Motor neuron (in vitro differentiated cells): ENCODE measurements at regions not wholly inside any gene's neighbourhood (a gene's known extent, or its start where the extent isn't known, plus 50 kb on each side); places are given as distances from the start of the nearest gene placed in this dataset.

Experiments used
- ATAC-seq, 8 experiments: fragments of 200-7000 bp; cut with Tn5 transposase; replicated peaks in 6 of 8; 2 replicates each; pipeline ENCODE4 v1.8.0; 2021; ENCODE audit warnings: mild to moderate bottlenecking in 8 of 8, moderate library complexity in 8 of 8
- H3K27ac ChIP-seq, 2 donors: fragments of 250-450 bp; sonication (Bioruptor Pico); 2 replicates each; pipeline ENCODE4 v1.9.0; 2021; ENCODE audit warnings: antibody characterized with exemption in 2 of 2, mild to moderate bottlenecking in 2 of 2, moderate library complexity in 1 of 2
- H3K4me1 ChIP-seq, 2 donors: fragments of 250-450 bp; sonication (Bioruptor Pico); replicated peaks in 1 of 2; 2 replicates each; pipeline ENCODE4 v1.6.1; 2021; ENCODE audit warnings: antibody characterized with exemption in 2 of 2, mild to moderate bottlenecking in 2 of 2, moderate library complexity in 1 of 2
- H3K4me3 ChIP-seq, 5 donors: fragments of 250-450 bp; sonication (Bioruptor Pico); 2 replicates each; pipeline ENCODE4 v1.9.0; 2021; ENCODE audit warnings: antibody characterized with exemption in 5 of 5, mild to moderate bottlenecking in 5 of 5, moderate library complexity in 4 of 5
- WGBS, 10 experiments: fragments of 450-650 bp; shearing (Covaris generic); methylation state at CpG; one replicate each; pipeline ENCODE4 v1.0.0; 2022; 5-methylcytosine and 5-hydroxymethylcytosine counted together
- in situ Hi-C, 9 experiments: fragments of 400-800 bp; cut with MboI; loops; one replicate each; pipeline ENCODE4 v1.15.0; 2021; ENCODE audit warnings: low sequenced_read_pairs in 9 of 9, low pct_unique_long_range_greater_than_20kb in 2 of 9; ENCODE audit not compliant: unreplicated experiment in 9 of 9

- in situ Hi-C loops, result no loop called here
- H3K27ac ChIP-seq, result no peak overlapping the region
- no peak for ATAC-seq
- H3K4me1 ChIP-seq, result no peaks in the 10 kb centered on the region
- H3K4me3 ChIP-seq, result no peak overlapping the region
Observed at GRCh38 chr9:73855206-73855605, 641.9 kb upstream of the RORB start.

GRCh38 chr9:73863924-73864323 lies 633.2 kb upstream of the RORB start:
- Histone ChIP-seq H3K27ac (no peak overlapping the region), H3K4me1 (peaks cover 0 to 3% of the 10 kb centered on the region in 2 donors), H3K4me3 (no peak overlapping the region)
- ATAC-seq, result no peak
- in situ Hi-C loops, result no loop called here

DNA sequence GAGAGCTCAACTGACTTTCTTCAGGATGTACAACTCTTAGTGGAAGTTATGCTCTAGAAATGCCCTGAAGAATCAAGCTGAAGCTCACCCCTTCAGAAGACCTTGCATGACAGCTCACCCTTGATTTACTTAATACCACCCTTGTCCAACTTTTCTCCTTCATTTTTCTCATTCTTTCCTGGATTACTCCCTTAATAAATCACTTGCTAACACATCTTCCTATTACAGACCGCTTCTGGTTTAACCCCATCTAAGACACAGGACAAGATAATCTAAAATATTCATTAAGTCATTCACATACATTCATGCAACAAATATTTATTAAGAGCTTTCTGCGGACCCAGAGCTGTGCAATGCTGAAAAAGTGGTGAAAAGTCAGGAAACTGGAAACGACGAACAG lies 630.7 kb upstream of the RORB start:
- in situ Hi-C loops, result no loop called here
- no peak for ATAC-seq
- WGBS, 10 experiments, result 17 to 100% (median 89%) methylated on average over 3 to 4 of the region's 4 CpGs
- no peak overlapping the region for H3K4me3 ChIP-seq
- no peak overlapping the region for H3K27ac ChIP-seq
- H3K4me1 ChIP-seq, result peaks cover 0 to 8% of the 10 kb centered on the region in 2 donors

DNA sequence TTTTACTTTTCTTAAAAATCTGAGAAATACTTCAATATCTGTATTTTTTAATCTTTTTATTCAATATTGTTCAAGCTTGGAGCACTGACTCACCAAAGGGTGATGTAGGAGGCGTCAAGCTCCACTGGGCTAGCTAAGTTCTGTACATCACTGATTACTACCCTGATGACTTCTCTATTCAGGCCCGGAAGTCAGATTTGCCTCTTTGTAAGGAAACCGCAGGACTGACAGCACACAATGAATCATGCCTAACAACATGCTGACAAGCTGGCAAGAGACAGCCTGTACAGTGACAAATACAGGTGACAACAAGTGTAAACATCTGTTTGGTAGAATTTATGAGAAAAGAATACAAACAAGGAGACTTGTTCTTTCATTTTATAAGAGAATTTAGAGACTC lies 627.9 kb upstream of the RORB start:
- no peak overlapping the region for H3K4me3 ChIP-seq
- in situ Hi-C loops, result no loop called here
- 0 to 60% (median 18%) methylated on average over 1 to 3 of the region's 3 CpGs; no CpG with 5 or more reads in 2 of the 10 experiments for WGBS, 10 experiments
- H3K27ac ChIP-seq, result no peak overlapping the region
- peak in 7 of 8 experiments; percentile 52 to 90 (median 85) for ATAC-seq
- H3K4me1 ChIP-seq, result peaks cover 0 to 23% of the 10 kb centered on the region in 2 donors

- Histone ChIP-seq H3K4me1 (peaks cover 0 to 23% of the 10 kb centered on the region in 2 donors), H3K27ac (no peak overlapping the region), H3K4me3 (no peak overlapping the region)
- ATAC-seq, result peak in 1 of 8 experiments; percentile 26
- WGBS, 10 experiments, result 61 to 100% (median 93%) methylated on average over 1 to 4 of the region's 4 CpGs; no CpG with 5 or more reads in 5 of the 10 experiments
- in situ Hi-C loops, result no loop called here
Observed at GRCh38 chr9:73871636-73872035, 625.5 kb upstream of the RORB start.

DNA sequence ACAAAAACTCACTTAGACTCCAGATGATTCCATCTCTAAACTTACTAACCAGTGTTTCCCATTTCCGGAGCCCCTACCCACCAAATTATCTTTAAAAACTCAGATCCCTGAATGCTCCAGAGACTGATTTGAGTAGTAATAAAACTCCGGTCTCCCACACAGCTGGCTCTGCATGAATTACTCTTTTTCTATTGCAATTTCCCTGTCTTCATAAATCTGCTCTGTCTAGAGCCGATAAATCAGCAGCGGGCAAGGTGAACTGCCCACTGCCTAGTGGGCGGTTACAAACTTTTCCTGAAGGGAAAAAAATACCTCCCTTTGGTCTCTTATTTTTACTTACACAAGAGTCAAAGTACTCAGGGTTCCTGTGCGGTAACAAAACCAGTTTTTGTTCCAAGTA lies 624.4 kb upstream of the RORB start:
- Histone ChIP-seq H3K4me1 (peaks cover 0 to 23% of the 10 kb centered on the region in 2 donors), H3K27ac (no peak overlapping the region), H3K4me3 (no peak overlapping the region)
- WGBS, 10 experiments, result 0 to 100% (median 64%) methylated on average over 1 to 6 of the region's 6 CpGs
- in situ Hi-C loops, result no loop called here
- ATAC-seq, result peak in 4 of 8 experiments; percentile 48 to 75 (median 70)

GRCh38 chr9:73880101-73880500 lies 617.0 kb upstream of the RORB start:
- in situ Hi-C loops, result no loop called here
- Histone ChIP-seq H3K4me1 (no peaks in the 10 kb centered on the region), H3K27ac (no peak overlapping the region), H3K4me3 (no peak overlapping the region)
- 0 to 100% (median 69%) methylated on average over 1 to 3 of the region's 3 CpGs for WGBS, 10 experiments
- ATAC-seq, result no peak

DNA sequence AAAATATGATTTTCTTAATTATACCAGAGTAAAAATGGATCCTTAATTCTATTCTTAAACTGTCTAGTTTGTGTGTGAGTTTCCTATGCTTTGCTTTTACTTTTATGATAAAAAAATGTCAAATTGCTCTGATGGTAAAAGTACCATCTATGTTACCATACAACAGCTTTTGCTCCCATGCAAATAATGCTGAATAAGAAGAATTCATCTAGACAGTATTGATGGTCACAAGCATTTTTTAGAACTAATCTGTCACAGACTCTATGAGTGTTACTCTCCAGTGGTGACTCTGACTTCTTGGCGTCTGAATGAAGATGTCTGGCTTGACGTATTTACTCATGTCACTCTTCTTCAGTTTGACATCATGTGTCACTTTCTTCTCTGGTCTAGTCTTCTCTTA lies 608.1 kb upstream of the RORB start:
- in situ Hi-C loops, result no loop called here
- 0 to 90% (median 85%) methylated on average over 1 to 2 of the region's 2 CpGs; no CpG with 5 or more reads in 3 of the 10 experiments for WGBS, 10 experiments
- no peak for ATAC-seq
- H3K27ac ChIP-seq, result no peak overlapping the region
- peaks cover 0 to 8% of the 10 kb centered on the region in 2 donors for H3K4me1 ChIP-seq
- no peak overlapping the region for H3K4me3 ChIP-seq

DNA sequence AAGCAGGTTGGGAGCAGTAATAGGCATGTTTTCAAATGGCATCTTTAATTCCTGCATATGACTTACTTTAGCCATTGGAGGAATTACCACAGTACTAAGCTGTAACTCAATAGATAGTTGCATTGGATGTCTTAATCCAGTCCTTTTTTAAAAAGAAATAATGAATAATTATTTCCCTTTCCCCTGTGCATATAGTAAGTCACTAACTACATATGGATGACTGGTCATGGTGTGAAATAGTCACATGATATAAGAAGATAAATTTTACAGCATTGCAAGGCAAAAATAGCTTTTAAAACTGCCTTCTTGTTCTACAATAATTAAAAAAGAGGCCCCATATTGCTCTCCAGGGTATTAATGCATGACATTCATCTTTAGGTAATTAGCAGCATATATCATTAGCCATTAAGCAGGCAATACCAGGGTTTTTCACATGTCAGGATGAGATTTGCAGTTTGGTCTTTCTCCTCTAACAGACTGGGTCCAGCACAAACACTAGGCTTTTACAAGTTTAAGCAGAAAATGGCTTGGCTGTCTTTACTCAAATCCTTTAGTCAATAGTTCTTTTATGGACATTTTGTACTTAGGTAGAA lies 606.4 kb upstream of the RORB start:
- in situ Hi-C loops, result no loop called here
- no peak overlapping the region for H3K27ac ChIP-seq
- ATAC-seq, result peak in 4 of 8 experiments; percentile 53 to 78 (median 58)
- no peak overlapping the region for H3K4me3 ChIP-seq
- H3K4me1 ChIP-seq, result peaks cover 0 to 8% of the 10 kb centered on the region in 2 donors

- in situ Hi-C loops, result no loop called here
- no peak for ATAC-seq
- no peak overlapping the region for H3K4me3 ChIP-seq
- WGBS, 10 experiments, result 0 to 95% (median 69%) methylated on average over 2 to 3 of the region's 3 CpGs
- H3K27ac ChIP-seq, result no peak overlapping the region
- peaks cover 0 to 8% of the 10 kb centered on the region in 2 donors for H3K4me1 ChIP-seq
Observed at GRCh38 chr9:73892335-73892734, 604.8 kb upstream of the RORB start.

GRCh38 chr9:73893230-73893629 lies 603.9 kb upstream of the RORB start:
- H3K4me1 ChIP-seq, result peaks cover 0 to 8% of the 10 kb centered on the region in 2 donors
- H3K4me3 ChIP-seq, result no peak overlapping the region
- no peak for ATAC-seq
- in situ Hi-C loops, result no loop called here
- no peak overlapping the region for H3K27ac ChIP-seq

DNA sequence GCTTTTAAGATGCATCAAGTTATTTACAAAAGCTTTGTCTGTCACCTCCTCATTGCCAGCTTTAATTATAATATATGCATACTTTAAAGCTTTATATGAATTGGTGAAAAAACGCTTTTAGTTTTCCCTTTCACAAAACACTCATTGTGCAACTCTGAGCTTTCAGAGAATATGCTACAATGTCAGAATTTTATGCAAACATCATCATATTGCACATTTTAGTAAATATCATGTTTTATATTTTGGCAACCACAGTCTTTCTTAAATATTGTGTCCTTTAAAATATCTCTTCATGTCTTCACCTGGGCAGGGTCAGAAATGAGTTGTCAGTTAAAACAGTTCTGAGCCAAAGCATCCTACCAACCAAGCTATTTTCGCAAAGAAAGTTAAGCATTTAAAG lies 601.1 kb upstream of the RORB start:
- H3K27ac ChIP-seq, result no peak overlapping the region
- no peak for ATAC-seq
- in situ Hi-C loops, result no loop called here
- peaks cover 0 to 3% of the 10 kb centered on the region in 2 donors for H3K4me1 ChIP-seq
- 0 to 100% (median 38%) methylated on average over 1 to 2 of the region's 2 CpGs; no CpG with 5 or more reads in 2 of the 10 experiments for WGBS, 10 experiments
- no peak overlapping the region for H3K4me3 ChIP-seq

- 0 to 86% (median 17%) methylated on average over 1 of the region's 1 CpG; no CpG with 5 or more reads in 3 of the 10 experiments for WGBS, 10 experiments
Observed at GRCh38 chr9:73906671-73907070, 590.5 kb upstream of the RORB start.

GRCh38 chr9:73911804-73912203 lies 585.3 kb upstream of the RORB start:
- no peaks in the 10 kb centered on the region for H3K4me1 ChIP-seq
- ATAC-seq, result no peak
- 12 to 100% (median 72%) methylated on average over 1 to 3 of the region's 3 CpGs for WGBS, 10 experiments
- H3K27ac ChIP-seq, result no peak overlapping the region
- H3K4me3 ChIP-seq, result no peak overlapping the region
- in situ Hi-C loops, result no loop called here

More at GRCh38 chr9:73906671-73907070, 590.5 kb upstream of the RORB start:
- ATAC-seq, result no peak
- Histone ChIP-seq H3K4me1 (no peaks in the 10 kb centered on the region), H3K4me3 (no peak overlapping the region), H3K27ac (no peak overlapping the region)
- in situ Hi-C loops, result no loop called here
